NCI-H2081 (cell line): ENCODE measurements at regions not wholly inside any gene's neighbourhood (a gene's known extent, or its start where the extent isn't known, plus 50 kb on each side); places are given as distances from the start of the nearest gene placed in this dataset.

Experiments
- DNase-seq, 2 experiments: peaks; one replicate each; lab custom pipeline; 2025; lab: John Stamatoyannopoulos, UW

- no peak for DNase-seq
Observed at GRCh38 chr1:65681096-65681495, 111.6 kb upstream of the PDE4B start.

- DNase-seq = peak; percentile 54 to 60
Observed at GRCh38 chr1:65687428-65688214, 105.1 kb upstream of the PDE4B start.

GRCh38 chr1:65688215-65688566 is 104.5 kb upstream of the PDE4B start:
- DNase-seq = no peak

- DNase-seq = no peak
Observed at GRCh38 chr1:65688848-65689247, 103.8 kb upstream of the PDE4B start.

- DNase-seq = no peak
Observed at GRCh38 chr1:65691152-65691900, 101.4 kb upstream of the PDE4B start.

GRCh38 chr1:65691972-65692371 is 100.7 kb upstream of the PDE4B start:
- DNase-seq = no peak

GRCh38 chr1:65694126-65694525 is 98.6 kb upstream of the PDE4B start:
- DNase-seq = no peak

DNA sequence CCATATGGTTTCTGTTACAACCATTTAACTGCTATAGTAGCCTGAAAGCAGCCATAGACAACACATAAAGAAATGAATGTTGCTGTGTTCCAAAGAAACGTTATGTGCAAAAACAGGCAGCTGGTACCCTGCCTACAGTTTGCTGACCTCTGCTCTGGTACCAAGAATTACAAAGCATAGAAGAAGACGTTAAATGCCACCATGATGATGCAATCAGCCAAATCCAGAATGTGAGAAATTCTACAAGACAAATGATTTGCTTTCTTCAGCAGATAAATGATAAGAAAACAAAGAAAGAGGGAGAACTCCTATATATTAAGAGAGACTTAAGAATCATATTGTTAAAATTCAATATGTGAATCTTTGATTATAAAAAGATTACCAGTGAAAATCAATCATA is 97.8 kb upstream of the PDE4B start:
- no peak for DNase-seq

DNA sequence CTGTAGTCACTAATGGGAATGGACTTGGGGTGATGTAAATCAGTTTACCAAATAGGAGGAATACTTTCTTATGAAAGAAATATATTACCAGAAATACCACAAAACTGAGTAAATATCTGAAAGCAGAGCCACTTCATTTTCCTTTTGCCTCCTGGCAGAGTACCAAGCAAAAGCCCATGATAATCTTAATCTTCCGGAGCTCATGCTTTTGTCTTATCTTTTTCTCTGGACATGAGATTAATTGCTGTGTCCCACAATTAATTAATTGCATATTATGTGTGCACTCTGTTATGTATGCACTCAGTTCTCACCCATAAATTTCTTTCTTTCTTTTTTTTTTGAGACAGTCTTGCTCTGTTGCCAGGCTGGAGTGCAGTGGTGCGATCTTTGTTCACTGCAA is 94.1 kb upstream of the PDE4B start:
- no peak for DNase-seq

- no peak for DNase-seq
Observed at GRCh38 chr1:65703853-65704252, 88.8 kb upstream of the PDE4B start.

DNA sequence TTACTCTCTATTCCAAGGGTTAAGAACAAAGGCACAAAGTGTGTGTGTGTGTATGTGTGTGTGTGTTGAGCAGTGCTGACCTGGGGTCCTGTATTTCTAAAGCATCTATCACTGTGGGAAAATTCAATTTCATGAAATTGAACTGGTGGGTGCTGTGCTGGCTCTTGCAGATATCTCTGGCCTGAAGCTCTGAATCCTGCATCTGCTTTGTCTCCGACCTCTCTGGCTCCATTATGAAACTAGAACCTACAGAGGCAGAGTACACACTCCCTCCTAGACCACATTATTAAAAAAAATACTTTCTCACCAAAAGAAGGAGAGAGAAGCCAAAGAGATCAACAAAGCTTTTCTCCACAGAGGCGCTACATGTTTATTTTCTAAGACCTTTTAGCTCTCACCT is 88.4 kb upstream of the PDE4B start:
- DNase-seq = no peak

- DNase-seq = peak in 1 of 2 experiments; percentile 6
Observed at GRCh38 chr1:65717815-65718454, 74.8 kb upstream of the PDE4B start.

DNA sequence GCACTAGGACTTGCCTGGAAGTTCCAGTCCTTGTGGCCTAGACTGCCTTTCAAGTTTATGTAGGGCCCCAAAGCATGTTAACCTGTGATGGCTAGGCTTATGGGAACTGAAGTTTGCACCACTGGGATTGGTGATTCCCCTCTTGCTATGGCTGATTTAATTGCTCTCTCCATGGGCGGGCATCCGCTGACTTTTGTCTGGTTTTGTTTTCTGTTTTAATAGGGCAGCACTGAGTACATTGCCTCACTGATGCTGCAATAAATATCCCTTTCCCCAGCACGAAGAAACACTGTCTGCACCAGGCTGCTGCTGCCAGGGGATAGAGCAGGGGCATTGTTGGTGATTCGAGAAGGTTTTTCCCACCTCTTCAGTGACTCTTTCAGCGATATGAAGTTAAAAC is 73.3 kb upstream of the PDE4B start:
- no peak for DNase-seq

DNA sequence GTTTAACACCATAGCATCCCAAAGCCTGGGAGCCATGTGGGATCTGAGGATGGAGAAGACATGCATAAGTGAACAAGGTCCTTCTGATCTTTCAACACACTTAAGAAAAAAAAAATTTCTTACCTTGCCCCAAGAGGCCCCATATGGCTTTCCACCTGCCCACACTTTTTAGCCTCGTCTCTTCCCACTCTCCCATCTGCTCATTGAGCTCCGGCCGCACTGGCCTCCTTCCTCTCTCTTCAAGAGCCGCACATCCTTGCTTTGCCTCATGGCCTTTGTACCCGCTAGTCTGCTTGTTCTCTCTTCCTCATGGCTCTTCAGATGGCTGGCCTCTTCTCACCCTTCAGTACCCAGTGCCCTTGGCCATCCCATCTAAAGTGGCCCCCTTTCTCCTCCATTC is 70.2 kb upstream of the PDE4B start:
- DNase-seq = no peak

GRCh38 chr1:65724151-65724550 is 68.5 kb upstream of the PDE4B start:
- no peak for DNase-seq

DNA sequence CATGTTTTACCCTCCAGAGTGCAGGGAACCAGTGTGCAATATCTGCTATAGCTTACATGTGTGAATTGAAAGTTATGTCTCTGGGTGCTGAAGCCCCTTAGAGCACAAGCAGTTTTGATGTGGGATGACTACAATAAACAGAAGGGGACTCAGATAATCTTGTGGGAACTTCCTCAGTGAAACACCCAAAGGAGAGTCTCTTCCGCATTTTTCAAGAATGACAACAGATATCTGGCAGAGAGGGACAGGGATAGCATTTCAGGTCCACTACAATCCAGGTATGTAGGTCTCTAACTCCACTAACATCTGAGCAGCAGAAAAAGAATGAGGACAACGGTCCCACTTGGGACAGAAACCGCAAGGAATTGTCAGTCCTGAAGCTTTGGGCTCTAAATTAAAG is 67.6 kb upstream of the PDE4B start:
- no peak for DNase-seq

DNA sequence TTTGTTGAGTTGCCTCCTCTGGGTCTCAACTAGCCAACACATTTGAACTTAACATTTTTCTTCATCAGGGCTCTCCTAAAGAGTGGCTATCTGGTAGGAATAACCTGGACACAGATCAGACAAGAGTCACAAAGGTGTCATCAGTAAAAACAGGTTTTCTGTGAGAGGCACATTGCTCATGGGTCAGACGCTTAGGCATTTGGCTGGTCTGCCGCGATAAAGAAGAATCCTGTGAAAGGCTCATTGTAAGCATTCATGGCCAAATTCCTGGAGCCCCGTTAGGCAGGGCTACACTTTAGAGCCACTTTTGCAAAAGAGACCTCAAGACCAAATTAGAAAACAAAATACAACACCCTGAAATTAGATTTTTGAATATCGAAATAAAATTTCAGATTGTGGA is 64.2 kb upstream of the PDE4B start:
- DNase-seq = no peak

DNA sequence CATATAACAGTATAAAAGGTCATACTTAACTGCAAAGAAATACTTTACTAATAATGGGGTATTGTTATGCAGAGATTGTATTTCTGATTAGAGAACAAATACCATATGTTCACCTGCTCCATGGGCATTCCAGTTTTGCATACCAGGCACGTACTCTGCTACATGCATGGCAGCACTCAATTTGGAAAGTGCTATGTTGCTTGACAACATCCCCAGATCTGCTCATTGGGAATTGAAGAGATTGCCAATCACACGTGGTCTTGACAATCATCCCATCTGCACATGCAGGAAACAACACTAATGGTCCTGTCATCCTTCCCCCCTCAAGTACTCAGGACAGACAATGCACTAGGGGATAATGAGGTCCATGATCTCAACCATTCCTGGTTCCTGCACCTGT is 63.4 kb upstream of the PDE4B start:
- no peak for DNase-seq

GRCh38 chr1:65734979-65735378 is 57.7 kb upstream of the PDE4B start:
- no peak for DNase-seq

GRCh38 chr1:65741993-65742392 is 50.7 kb upstream of the PDE4B start:
- DNase-seq = no peak
